GM23248 (cell line): ENCODE measurements at regions not wholly inside any gene's neighbourhood (a gene's known extent, or its start where the extent isn't known, plus 50 kb on each side); places are given as distances from the start of the nearest gene placed in this dataset.

ENCODE experiments used
- EZH2 ChIP-seq: fragments of 200-600 bp; sonication (generic); IDR thresholded peaks from 2 replicates; pipeline ENCODE4 v1.6.1; 2018; ENCODE audit warnings: antibody characterized with exemption, mild to moderate bottlenecking; ENCODE audit not compliant: insufficient read depth, poor library complexity, severe bottlenecking
- EZH2phosphoT487 ChIP-seq: fragments of 200-600 bp; sonication (generic); IDR thresholded peaks from 2 replicates; pipeline ENCODE4 v1.6.1; 2018; ENCODE audit warnings: antibody characterized with exemption, moderate library complexity, mild to moderate bottlenecking, low read depth; ENCODE audit not compliant: insufficient read depth

GRCh38 chr2:193141998-193142397 lies 947.3 kb upstream of the TMEFF2 start:
- TF ChIP-seq EZH2 (no peak), EZH2phosphoT487 (no peak)
